ENCODE measurements at regions not wholly inside any gene's neighbourhood (a gene's known extent, or its start where the extent isn't known, plus 50 kb on each side); places are given as distances from the start of the nearest gene placed in this dataset.

- Histone ChIP-seq H4K20me1 (ENCODE audit: low read depth) (no peaks in the 10 kb centered on the region), H3K27me3 (no peaks in the 10 kb centered on the region), H2AFZ (replicated peaks) (no peak overlapping the region), H3K9ac (no peak overlapping the region), H3K36me3 (no peaks in the 10 kb centered on the region), H3K4me1 (peaks cover 12% of the 10 kb centered on the region), H3K27ac (no peak overlapping the region), H3K9me3 (ENCODE audit: low read depth) (no peaks in the 10 kb centered on the region), H3K79me2 (ENCODE audit: low read depth) (no peaks in the 10 kb centered on the region), H3F3A (ENCODE audit: low read depth) (no peaks in the 10 kb centered on the region), H3K4me2 (no peak overlapping the region), H3K4me3 (no peak overlapping the region)
- Mint-ChIP-seq H3K36me3 (no peaks in the 10 kb centered on the region), H3K9me3 (no peaks in the 10 kb centered on the region), H3K4me3 (no peak overlapping the region), H3K27me3 (ENCODE audit: insufficient read depth, low read depth) (no peaks in the 10 kb centered on the region), H3K4me1 (peaks cover 6% of the 10 kb centered on the region), H3K27ac (no peak overlapping the region)
- TF ChIP-seq EZH2phosphoT487 (IDR thresholded peaks at IDR 0.05) (no peak), EZH2 (IDR thresholded peaks at IDR 0.05) (no peak), CTCF (IDR thresholded peaks at IDR 0.05) (no peak)
- DNase-seq (ENCODE audit: low spot score), result no peak
These were observed 945.9 kb upstream of the CITED2 start for GRCh38 chr6:140320081-140321080.

GRCh38 chr6:140319209-140319608, 944.8 kb upstream of the CITED2 start:
- no peaks in the 10 kb centered on the region for H3K79me2 ChIP-seq (ENCODE audit: low read depth)
- peaks cover 12% of the 10 kb centered on the region for H3K4me1 ChIP-seq
- H3K4me1 Mint-ChIP-seq, result peaks cover 6% of the 10 kb centered on the region
- H3K4me2 ChIP-seq, result no peak overlapping the region
- no peak overlapping the region for H3K27ac Mint-ChIP-seq
- no peaks in the 10 kb centered on the region for H3K27me3 Mint-ChIP-seq (ENCODE audit: insufficient read depth, low read depth)
- H3K9me3 ChIP-seq (ENCODE audit: low read depth), result no peaks in the 10 kb centered on the region
- no peak overlapping the region for H3K9ac ChIP-seq
- H3K36me3 ChIP-seq, result no peaks in the 10 kb centered on the region
- no peak overlapping the region for H2AFZ ChIP-seq (replicated peaks)
- TF ChIP-seq EZH2phosphoT487 (IDR thresholded peaks at IDR 0.05) (no peak), EZH2 (IDR thresholded peaks at IDR 0.05) (no peak), CTCF (IDR thresholded peaks at IDR 0.05) (no peak)
- no peaks in the 10 kb centered on the region for H3F3A ChIP-seq (ENCODE audit: low read depth)
- no peak overlapping the region for H3K27ac ChIP-seq
- no peak for DNase-seq (ENCODE audit: low spot score)
- H4K20me1 ChIP-seq (ENCODE audit: low read depth), result no peaks in the 10 kb centered on the region
- H3K27me3 ChIP-seq, result no peaks in the 10 kb centered on the region
- no peaks in the 10 kb centered on the region for H3K9me3 Mint-ChIP-seq
- no peak overlapping the region for H3K4me3 ChIP-seq
- no peaks in the 10 kb centered on the region for H3K36me3 Mint-ChIP-seq
- no peak overlapping the region for H3K4me3 Mint-ChIP-seq

- H3K36me3 Mint-ChIP-seq, result no peaks in the 10 kb centered on the region
- Histone ChIP-seq H3K27ac (no peak overlapping the region), H3K79me2 (ENCODE audit: low read depth) (no peaks in the 10 kb centered on the region), H3K4me1 (peaks cover 12% of the 10 kb centered on the region), H2AFZ (replicated peaks) (no peak overlapping the region), H3K9me3 (ENCODE audit: low read depth) (no peaks in the 10 kb centered on the region), H3K4me2 (no peak overlapping the region), H3K4me3 (no peak overlapping the region), H3F3A (ENCODE audit: low read depth) (no peaks in the 10 kb centered on the region), H3K36me3 (no peaks in the 10 kb centered on the region), H3K9ac (no peak overlapping the region), H3K27me3 (no peaks in the 10 kb centered on the region), H4K20me1 (ENCODE audit: low read depth) (no peaks in the 10 kb centered on the region)
- H3K4me3 Mint-ChIP-seq, result no peak overlapping the region
- TF ChIP-seq EZH2 (IDR thresholded peaks at IDR 0.05) (no peak), EZH2phosphoT487 (IDR thresholded peaks at IDR 0.05) (no peak), CTCF (IDR thresholded peaks at IDR 0.05) (no peak)
- no peaks in the 10 kb centered on the region for H3K27me3 Mint-ChIP-seq (ENCODE audit: insufficient read depth, low read depth)
- H3K9me3 Mint-ChIP-seq, result peaks cover 2% of the 10 kb centered on the region
- no peak overlapping the region for H3K27ac Mint-ChIP-seq
- no peak for DNase-seq (ENCODE audit: low spot score)
- H3K4me1 Mint-ChIP-seq, result peaks cover 6% of the 10 kb centered on the region
These were observed 944.0 kb upstream of the CITED2 start for GRCh38 chr6:140318408-140318807.
